ENCODE measurements at regions not wholly inside any gene's neighbourhood (a gene's known extent, or its start where the extent isn't known, plus 50 kb on each side); places are given as distances from the start of the nearest gene placed in this dataset.

GRCh38 chr9:108579757-108580439 is 275.9 kb downstream of the ACTL7B start:
- no peak for TF ChIP-seq CTCF (IDR thresholded peaks at IDR 0.05)
- no peak for TF ChIP-seq POLR2A (IDR thresholded peaks at IDR 0.05)
- peak in 1 of 2 donors; percentile 75 for TF ChIP-seq POLR2AphosphoS5 (IDR thresholded peaks at IDR 0.05; ENCODE audit: insufficient read depth in 1 of 2, low read depth in 1 of 2)

Measured in vagina (tissue), 2 donors.